Duodenal mucosa (tissue), 2 donors: ENCODE measurements at regions not wholly inside any gene's neighbourhood (a gene's known extent, or its start where the extent isn't known, plus 50 kb on each side); places are given as distances from the start of the nearest gene placed in this dataset.
"Not testable (repeated sequence)": the region's sequence is repeated elsewhere in the genome, so short reads cannot be mapped to it uniquely, and the experiment has no call there.

Experiments used
- H3K27ac ChIP-seq: one replicate; pipeline ENCODE4 v1.7.0; 2013; ENCODE audit warnings: low read depth, low read length
- H3K27me3 ChIP-seq, 2 donors: one replicate each; pipeline ENCODE4 v1.7.0; 2013; ENCODE audit warnings: low read length in 2 of 2, control low read depth in 1 of 2; ENCODE audit not compliant: insufficient read depth in 2 of 2, control insufficient read depth in 1 of 2
- H3K36me3 ChIP-seq, 2 donors: one replicate each; pipeline ENCODE4 v1.7.0; 2013; ENCODE audit warnings: low read length in 2 of 2, control low read depth in 1 of 2; ENCODE audit not compliant: insufficient read depth in 2 of 2, control insufficient read depth in 1 of 2
- H3K4me1 ChIP-seq, 2 donors: one replicate each; pipeline ENCODE4 v1.7.0; 2013; ENCODE audit warnings: low read length in 2 of 2, control low read depth in 1 of 2; ENCODE audit not compliant: insufficient read depth in 2 of 2, control insufficient read depth in 1 of 2
- H3K4me3 ChIP-seq, 2 donors: one replicate each; pipeline ENCODE4 v1.7.0; 2013; ENCODE audit warnings: low read length in 2 of 2, low read depth in 1 of 2
- H3K9ac ChIP-seq, 2 donors: one replicate each; pipeline ENCODE4 v1.7.0; 2013; ENCODE audit warnings: low read length in 2 of 2, low read depth in 1 of 2
- H3K9me3 ChIP-seq, 2 donors: one replicate each; pipeline ENCODE4 v1.7.0; 2013; ENCODE audit warnings: low read length in 2 of 2, control low read depth in 1 of 2; ENCODE audit not compliant: control insufficient read depth in 1 of 2

- H3K4me1 ChIP-seq, H3K27ac ChIP-seq, H3K9me3 ChIP-seq, H3K9ac ChIP-seq, H3K27me3 ChIP-seq, H3K4me3 ChIP-seq, H3K36me3 ChIP-seq: not testable (repeated sequence)
Observed at GRCh38 chr12:31805681-31806080, 76.9 kb upstream of the AMN1 start.

GRCh38 chr12:31804707-31805106 is 75.9 kb upstream of the AMN1 start:
- not testable (repeated sequence) for H3K4me3 ChIP-seq, H3K9me3 ChIP-seq, H3K36me3 ChIP-seq, H3K9ac ChIP-seq, H3K27ac ChIP-seq, H3K4me1 ChIP-seq, H3K27me3 ChIP-seq

- Histone ChIP-seq H3K4me3 (no peak overlapping the region), H3K27ac (no peak overlapping the region), H3K36me3 (no peaks in the 10 kb centered on the region), H3K9me3 (no peaks in the 10 kb centered on the region), H3K9ac (no peak overlapping the region), H3K27me3 (no peaks in the 10 kb centered on the region), H3K4me1 (peaks cover 0 to 3% of the 10 kb centered on the region in 2 donors)
Observed at GRCh38 chr12:31804185-31804504, 75.3 kb upstream of the AMN1 start.

GRCh38 chr12:31803306-31804184 is 74.7 kb upstream of the AMN1 start:
- no peaks in the 10 kb centered on the region for H3K27me3 ChIP-seq
- H3K9ac ChIP-seq, result no peak overlapping the region
- H3K36me3 ChIP-seq, result no peaks in the 10 kb centered on the region
- H3K9me3 ChIP-seq, result no peaks in the 10 kb centered on the region
- H3K4me1 ChIP-seq, result peaks cover 0 to 3% of the 10 kb centered on the region in 2 donors
- H3K27ac ChIP-seq, result no peak overlapping the region
- H3K4me3 ChIP-seq, result no peak overlapping the region

GRCh38 chr12:31801872-31802271 is 73.1 kb upstream of the AMN1 start:
- no peak overlapping the region for H3K4me3 ChIP-seq
- no peaks in the 10 kb centered on the region for H3K36me3 ChIP-seq
- peaks cover 0 to 3% of the 10 kb centered on the region in 2 donors for H3K4me1 ChIP-seq
- no peak overlapping the region for H3K27ac ChIP-seq
- no peaks in the 10 kb centered on the region for H3K9me3 ChIP-seq
- no peak overlapping the region for H3K9ac ChIP-seq
- H3K27me3 ChIP-seq, result no peaks in the 10 kb centered on the region

DNA sequence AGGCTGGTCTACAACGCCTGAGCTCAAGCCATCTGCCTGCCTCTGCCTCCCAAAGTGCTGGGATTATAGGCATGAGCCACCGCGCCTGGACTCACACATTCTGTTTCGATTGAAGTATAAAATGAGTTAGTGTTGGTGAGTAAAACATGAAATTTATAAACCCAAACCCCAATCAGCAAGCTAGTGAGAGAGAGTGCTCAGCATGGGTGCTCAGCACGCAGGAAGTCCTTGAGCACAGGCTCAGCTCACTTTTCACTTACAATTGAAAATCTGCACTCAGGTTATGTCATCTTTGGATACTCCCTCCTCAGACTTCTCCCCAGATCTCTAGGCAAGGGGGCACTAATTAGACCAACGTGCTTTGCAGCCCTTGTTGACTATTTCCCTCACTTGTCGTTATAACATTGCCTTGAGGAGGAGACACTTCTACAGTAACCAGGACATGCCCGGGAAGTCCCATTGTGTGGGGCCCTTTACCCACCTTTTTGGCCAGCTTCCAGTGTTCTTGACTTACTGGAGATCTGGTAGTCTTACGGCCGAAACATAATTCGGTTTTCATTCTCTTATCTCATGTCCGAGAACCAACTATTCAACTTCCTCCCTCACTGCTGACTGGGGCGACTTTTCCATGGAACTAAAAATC is 68.5 kb upstream of the AMN1 start:
- no peaks in the 10 kb centered on the region for H3K36me3 ChIP-seq
- H3K27ac ChIP-seq, result no peak overlapping the region
- H3K9me3 ChIP-seq, result no peaks in the 10 kb centered on the region
- no peak overlapping the region for H3K9ac ChIP-seq
- H3K27me3 ChIP-seq, result no peaks in the 10 kb centered on the region
- H3K4me1 ChIP-seq, result no peaks in the 10 kb centered on the region
- H3K4me3 ChIP-seq, result no peak overlapping the region

- H3K27ac ChIP-seq, result no peak overlapping the region
- H3K9me3 ChIP-seq, result no peaks in the 10 kb centered on the region
- no peaks in the 10 kb centered on the region for H3K36me3 ChIP-seq
- H3K4me1 ChIP-seq, result no peaks in the 10 kb centered on the region
- H3K4me3 ChIP-seq, result no peak overlapping the region
- no peaks in the 10 kb centered on the region for H3K27me3 ChIP-seq
- no peak overlapping the region for H3K9ac ChIP-seq
Observed at GRCh38 chr12:31796270-31796951, 67.6 kb upstream of the AMN1 start.

GRCh38 chr12:31794745-31795144 is 65.9 kb upstream of the AMN1 start:
- Histone ChIP-seq H3K9ac (no peak overlapping the region), H3K4me1 (no peaks in the 10 kb centered on the region), H3K36me3 (no peaks in the 10 kb centered on the region), H3K4me3 (no peak overlapping the region), H3K27me3 (no peaks in the 10 kb centered on the region), H3K9me3 (no peaks in the 10 kb centered on the region), H3K27ac (no peak overlapping the region)

DNA sequence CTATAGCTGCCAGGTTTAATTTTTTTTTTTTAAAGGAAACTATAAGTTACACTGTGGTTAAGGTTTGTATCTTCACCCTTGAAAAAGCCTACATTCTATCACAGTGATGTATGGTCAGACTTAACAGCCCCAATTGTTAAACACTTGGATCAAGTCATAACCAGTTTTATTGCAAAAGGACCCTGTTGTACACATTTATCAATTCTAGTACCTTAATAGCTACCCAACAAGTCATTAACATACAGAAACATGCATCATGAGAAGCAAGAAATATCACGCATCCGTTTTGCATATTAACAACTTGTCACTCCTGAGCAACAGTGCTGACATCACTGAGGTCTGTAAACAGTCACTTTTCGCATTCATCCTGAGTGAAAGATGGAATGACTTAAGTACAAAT is 62.4 kb upstream of the AMN1 start:
- H3K9ac ChIP-seq, H3K27me3 ChIP-seq, H3K4me1 ChIP-seq, H3K4me3 ChIP-seq, H3K27ac ChIP-seq, H3K9me3 ChIP-seq, H3K36me3 ChIP-seq: not testable (repeated sequence)

GRCh38 chr12:31790759-31791158 is 61.9 kb upstream of the AMN1 start:
- no peak overlapping the region for H3K9ac ChIP-seq
- no peaks in the 10 kb centered on the region for H3K36me3 ChIP-seq
- no peaks in the 10 kb centered on the region for H3K9me3 ChIP-seq
- H3K27ac ChIP-seq, result no peak overlapping the region
- H3K4me3 ChIP-seq, result no peak overlapping the region
- no peaks in the 10 kb centered on the region for H3K27me3 ChIP-seq
- H3K4me1 ChIP-seq, result no peaks in the 10 kb centered on the region
